Left lung (tissue), 4 donors: ENCODE measurements at regions not wholly inside any gene's neighbourhood (a gene's known extent, or its start where the extent isn't known, plus 50 kb on each side); places are given as distances from the start of the nearest gene placed in this dataset.

Source experiments
- ATAC-seq: fragments of 200-7000 bp; cut with Tn5 transposase; one replicate; pipeline ENCODE4 v1.9.1; 2020; ENCODE audit warnings: moderate library complexity
- DNase-seq, 4 donors: peaks; one replicate each; pipeline ENCODE4 v3.0.0-alpha.2; 2013 to 2020
- H3K27ac ChIP-seq, 2 donors: fragments of 200-600 bp; sonication (generic) in 1 of 2; one replicate each; pipeline versions ENCODE4 v1.5.0 to v1.8.0; 2020 to 2021
- H3K27me3 ChIP-seq, 2 donors: fragments of 200-600 bp; sonication (generic) in 1 of 2; one replicate each; pipeline versions ENCODE4 v1.5.0 to v1.8.0; 2020 to 2021
- H3K36me3 ChIP-seq, 2 donors: fragments of 200-600 bp; sonication (generic) in 1 of 2; one replicate each; pipeline versions ENCODE4 v1.5.0 to v1.8.0; 2020 to 2021
- H3K4me1 ChIP-seq, 2 donors: fragments of 200-600 bp; one replicate each; pipeline ENCODE4 v1.8.0; 2021
- H3K4me3 ChIP-seq, 2 donors: fragments of 200-600 bp; sonication (generic) in 1 of 2; one replicate each; pipeline versions ENCODE4 v1.5.0 to v1.8.0; 2020 to 2021; ENCODE audit warnings: mild to moderate bottlenecking in 1 of 2
- H3K9me3 ChIP-seq, 2 donors: fragments of 200-600 bp; sonication (generic) in 1 of 2; one replicate each; pipeline versions ENCODE4 v1.5.0 to v1.8.0; 2020 to 2021
- intact Hi-C, 2 donors: fragments of 100-400 bp; cut with DNase I; formaldehyde crosslinking; loops; one replicate each; pipeline versions ENCODE4 v1.11.2 to v1.14.2; 2022
- TF ChIP-seq, protein P1 (sequence below), 2 donors: fragments of 200-600 bp; sonication (generic) in 1 of 2; IDR thresholded peaks; one replicate each; pipeline versions ENCODE4 v1.5.0 to v1.8.0; 2021; ENCODE audit warnings: antibody characterized with exemption in 2 of 2
- donor health status: DM: no; HTN: yes; CAD: no.
- donor health status: DM: no; HTN: no; CAD: no.

GRCh38 chr1:75984781-75985180 is 52.6 kb upstream of the ASB17 start:
- no peak for ATAC-seq
- H3K36me3 ChIP-seq, result no peaks in the 10 kb centered on the region
- no peak for DNase-seq

DNA sequence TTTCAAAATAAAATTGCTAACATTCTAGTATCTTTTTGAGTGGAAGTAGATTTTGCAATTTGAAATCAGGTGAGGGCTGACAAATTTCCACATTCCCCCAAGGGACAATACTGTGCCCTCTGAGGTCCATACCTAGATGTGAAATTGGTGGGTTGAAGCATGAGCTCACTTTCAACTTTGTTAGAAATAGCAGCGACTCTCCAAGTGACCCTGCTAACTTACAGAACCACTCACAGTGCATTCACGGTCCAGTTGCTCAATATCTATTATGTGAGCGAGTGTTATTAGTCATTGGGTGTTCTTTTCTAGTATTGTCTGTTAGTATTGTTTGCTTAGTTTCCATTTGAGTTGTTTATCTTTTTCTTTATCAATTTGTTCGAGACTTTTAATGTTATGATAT is 53.6 kb upstream of the ASB17 start:
- no peak for ATAC-seq
- Histone ChIP-seq H3K27me3 (peaks cover 0 to 9% of the 10 kb centered on the region in 2 donors), H3K4me3 (no peak overlapping the region), H3K27ac (no peak overlapping the region), H3K36me3 (no peaks in the 10 kb centered on the region), H3K9me3 (no peaks in the 10 kb centered on the region), H3K4me1 (no peaks in the 10 kb centered on the region)
- intact Hi-C loops, result no loop called here
- DNase-seq, result no peak
- TF ChIP-seq, protein P1, sequence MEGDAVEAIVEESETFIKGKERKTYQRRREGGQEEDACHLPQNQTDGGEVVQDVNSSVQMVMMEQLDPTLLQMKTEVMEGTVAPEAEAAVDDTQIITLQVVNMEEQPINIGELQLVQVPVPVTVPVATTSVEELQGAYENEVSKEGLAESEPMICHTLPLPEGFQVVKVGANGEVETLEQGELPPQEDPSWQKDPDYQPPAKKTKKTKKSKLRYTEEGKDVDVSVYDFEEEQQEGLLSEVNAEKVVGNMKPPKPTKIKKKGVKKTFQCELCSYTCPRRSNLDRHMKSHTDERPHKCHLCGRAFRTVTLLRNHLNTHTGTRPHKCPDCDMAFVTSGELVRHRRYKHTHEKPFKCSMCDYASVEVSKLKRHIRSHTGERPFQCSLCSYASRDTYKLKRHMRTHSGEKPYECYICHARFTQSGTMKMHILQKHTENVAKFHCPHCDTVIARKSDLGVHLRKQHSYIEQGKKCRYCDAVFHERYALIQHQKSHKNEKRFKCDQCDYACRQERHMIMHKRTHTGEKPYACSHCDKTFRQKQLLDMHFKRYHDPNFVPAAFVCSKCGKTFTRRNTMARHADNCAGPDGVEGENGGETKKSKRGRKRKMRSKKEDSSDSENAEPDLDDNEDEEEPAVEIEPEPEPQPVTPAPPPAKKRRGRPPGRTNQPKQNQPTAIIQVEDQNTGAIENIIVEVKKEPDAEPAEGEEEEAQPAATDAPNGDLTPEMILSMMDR (IDR thresholded peaks at IDR 0.05), result no peak

More at GRCh38 chr1:75984781-75985180, 52.6 kb upstream of the ASB17 start:
- TF ChIP-seq, protein P1 (IDR thresholded peaks at IDR 0.05), result no peak
- H3K27ac ChIP-seq, result no peak overlapping the region
- no peaks in the 10 kb centered on the region for H3K4me1 ChIP-seq
- H3K4me3 ChIP-seq, result no peak overlapping the region
- peaks cover 0 to 9% of the 10 kb centered on the region in 2 donors for H3K27me3 ChIP-seq
- intact Hi-C loops, result no loop called here
- H3K9me3 ChIP-seq, result no peaks in the 10 kb centered on the region

DNA sequence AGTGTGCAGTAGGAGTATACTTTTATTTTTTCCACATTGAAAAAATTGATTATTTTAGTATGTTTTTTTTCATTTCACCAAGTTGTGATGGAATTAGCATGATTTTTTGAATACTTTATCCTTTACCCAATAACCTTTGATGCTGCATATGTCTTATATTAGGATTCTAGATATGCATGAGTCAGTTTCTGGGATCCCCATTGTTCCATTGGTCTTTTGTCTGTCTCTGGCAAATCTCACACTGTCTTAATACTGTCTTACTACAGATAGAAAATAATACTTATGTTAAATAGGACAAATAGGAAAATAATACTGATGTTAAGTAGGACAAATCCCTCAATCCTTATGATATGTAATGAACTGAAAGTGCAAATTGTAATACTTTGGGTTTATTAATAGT is 54.3 kb upstream of the ASB17 start:
- intact Hi-C loops, result no loop called here
- no peaks in the 10 kb centered on the region for H3K36me3 ChIP-seq
- H3K27ac ChIP-seq, result no peak overlapping the region
- TF ChIP-seq, protein P1 (IDR thresholded peaks at IDR 0.05), result no peak
- H3K4me1 ChIP-seq, result no peaks in the 10 kb centered on the region
- ATAC-seq, result no peak
- no peak overlapping the region for H3K4me3 ChIP-seq
- H3K9me3 ChIP-seq, result no peaks in the 10 kb centered on the region
- no peak for DNase-seq
- H3K27me3 ChIP-seq, result peaks cover 0 to 9% of the 10 kb centered on the region in 2 donors

- Histone ChIP-seq H3K27ac (no peak overlapping the region), H3K4me1 (no peaks in the 10 kb centered on the region), H3K9me3 (no peaks in the 10 kb centered on the region), H3K27me3 (peaks cover 0 to 9% of the 10 kb centered on the region in 2 donors), H3K4me3 (no peak overlapping the region), H3K36me3 (no peaks in the 10 kb centered on the region)
- ATAC-seq (no peak), DNase-seq (no peak)
- intact Hi-C loops, result no loop called here
- TF ChIP-seq, protein P1 (IDR thresholded peaks at IDR 0.05), result no peak
These were observed 56.9 kb upstream of the ASB17 start for GRCh38 chr1:75989121-75989520.

- TF ChIP-seq, protein P1 (IDR thresholded peaks at IDR 0.05), result no peak
- no peaks in the 10 kb centered on the region for H3K36me3 ChIP-seq
- H3K4me3 ChIP-seq, result no peak overlapping the region
- H3K27me3 ChIP-seq, result peaks cover 0 to 9% of the 10 kb centered on the region in 2 donors
- no peaks in the 10 kb centered on the region for H3K4me1 ChIP-seq
- no peak for DNase-seq
- H3K9me3 ChIP-seq, result no peaks in the 10 kb centered on the region
- intact Hi-C loops, result no loop called here
- no peak overlapping the region for H3K27ac ChIP-seq
- no peak for ATAC-seq
These were observed 58.5 kb upstream of the ASB17 start for GRCh38 chr1:75990686-75991085.
